K562 (cell line): ENCODE measurements at regions not wholly inside any gene's neighbourhood (a gene's known extent, or its start where the extent isn't known, plus 50 kb on each side); places are given as distances from the start of the nearest gene placed in this dataset.

ENCODE experiments used
- ATAC-seq: fragments of 200-7000 bp; cut with Tn5 transposase; 3 replicates; pipeline ENCODE4 v1.9.1; 2020; ENCODE audit warnings: moderate library complexity
- BruUV-seq: library from RNA; stranded (reverse); fragments of 400-500 nt; replicated peaks from 2 replicates; lab custom pipeline; 2021; lab: Mats Ljungman, UMichigan
- CTCF ChIA-PET: fragments of 300-600 bp; formaldehyde crosslinking; extraction: SDS; loops from one replicate; lab custom pipeline; 2021; ENCODE audit warnings: low intra/inter-chr PET ratio; lab: Yijun Ruan, JAX
- POLR2A ChIA-PET: fragments of 300-600, 350-650 bp; sonication (Branson Sonifier 250); formaldehyde crosslinking; extraction: SDS; loops from one replicate; lab custom pipeline; 2021; ENCODE audit warnings: antibody characterized with exemption, inconsistent platforms; lab: Yijun Ruan, JAX
- DNase-seq, 4 experiments: peaks; one replicate each; pipeline versions ENCODE4 v3.0.0 to v3.0.0-alpha.2; 2011 to 2018; ENCODE audit warnings: low spot score in 3 of 4, mixed read lengths in 3 of 4; ENCODE audit errors: extremely low read depth in 1 of 4
- FAIRE-seq: peaks from 2 replicates; lab custom pipeline; 2011; peaks lifted over from hg19 to GRCh38; lab: Jason Lieb, UNC
- H2AFZ ChIP-seq: 2 replicates; pipeline ENCODE4 v1.6.0; 2011; ENCODE audit warnings: low read depth, low read length, control low read depth, inconsistent platforms
- H3K27ac ChIP-seq: fragments of 200-600 bp; 3 replicates; pipeline ENCODE4 v1.8.0; 2011; ENCODE audit warnings: low read depth, mild to moderate bottlenecking, control low read depth, inconsistent platforms, low read length, moderate library complexity, mixed read lengths; ENCODE audit errors: extremely low read depth
- H3K27me3 ChIP-seq, 2 experiments: fragments of 300-600 bp in 1 of 2; 2 replicates in 1 of 2; 3 replicates in 1 of 2; pipeline versions ENCODE4 v1.6.0 to v1.8.0; 2011; ENCODE audit warnings: inconsistent platforms in 2 of 2, low read length in 2 of 2, mild to moderate bottlenecking in 1 of 2, mixed read lengths in 1 of 2, moderate library complexity in 1 of 2; ENCODE audit not compliant: control insufficient read depth in 2 of 2, insufficient read depth in 2 of 2
- H3K36me3 ChIP-seq: fragments of 300-600 bp; 3 replicates; pipeline ENCODE4 v1.8.0; 2011; ENCODE audit warnings: mild to moderate bottlenecking, low read length, inconsistent platforms; ENCODE audit not compliant: control insufficient read depth, insufficient read depth
- H3K4me1 ChIP-seq, 2 experiments: fragments of 200-600 bp in 1 of 2; replicated peaks in 1 of 2; 2 replicates in 1 of 2; 3 replicates in 1 of 2; pipeline versions ENCODE4 v1.5.1 to v1.8.0; 2011; ENCODE audit warnings: inconsistent platforms in 2 of 2, low read length in 2 of 2, mild to moderate bottlenecking in 1 of 2, mixed read lengths in 1 of 2, moderate library complexity in 1 of 2; ENCODE audit not compliant: control insufficient read depth in 2 of 2, insufficient read depth in 2 of 2
- H3K4me2 ChIP-seq: 2 replicates; pipeline ENCODE4 v1.6.1; 2011; ENCODE audit warnings: low read length, control low read depth, inconsistent platforms, mixed read lengths; ENCODE audit not compliant: insufficient read depth
- H3K4me3 ChIP-seq: fragments of 200-600 bp; sonication (generic), shearing (Covaris generic); 2 replicates; pipeline ENCODE4 v1.5.1; 2016; ENCODE audit warnings: control low read depth, inconsistent platforms
- H3K79me2 ChIP-seq: fragments of 200-600 bp; 3 replicates; pipeline ENCODE4 v1.8.0; 2011; ENCODE audit warnings: low read length, inconsistent platforms; ENCODE audit not compliant: control insufficient read depth, insufficient read depth
- H3K9ac ChIP-seq, 2 experiments: 2 replicates each; pipeline versions ENCODE4 v1.6.0 to v1.6.1; 2011; ENCODE audit warnings: low read depth in 2 of 2, low read length in 2 of 2, control low read depth in 1 of 2, inconsistent platforms in 1 of 2, mild to moderate bottlenecking in 1 of 2, mixed read lengths in 1 of 2; ENCODE audit not compliant: insufficient read depth in 1 of 2
- H3K9me1 ChIP-seq: one replicate; pipeline ENCODE4 v1.6.0; 2011; ENCODE audit warnings: inconsistent platforms, mild to moderate bottlenecking, low read length, moderate library complexity; ENCODE audit not compliant: control insufficient read depth, insufficient read depth
- H3K9me3 ChIP-seq: replicated peaks from 2 replicates; pipeline ENCODE4 v1.5.1; 2011; ENCODE audit warnings: low read depth, low read length, inconsistent platforms; ENCODE audit not compliant: control insufficient read depth, insufficient read depth
- H4K20me1 ChIP-seq: replicated peaks from 2 replicates; pipeline ENCODE4 v1.6.1; 2011; ENCODE audit warnings: low read length, inconsistent platforms, mixed read lengths; ENCODE audit not compliant: control insufficient read depth, insufficient read depth
- DPF2 ChIP-seq: fragments of 450-650 bp; IDR thresholded peaks from 2 replicates; pipeline ENCODE4 v1.6.1; 2016
- HMG20A ChIP-seq: fragments of 450-650 bp; formaldehyde crosslinking; conservative IDR thresholded peaks from 2 replicates; pipeline ENCODE4 v1.4.0; 2020; ENCODE audit warnings: mild to moderate bottlenecking, mixed read lengths
- HNRNPUL1 ChIP-seq: fragments of 200-400 bp; formaldehyde crosslinking; IDR thresholded peaks from 2 replicates; pipeline ENCODE4 v1.6.1; 2017; ENCODE audit warnings: low read length
- MBD2 ChIP-seq: sonication (generic); IDR thresholded peaks from 2 replicates; pipeline ENCODE4 v1.6.1; 2016; ENCODE audit warnings: low read depth, borderline replicate concordance
- MCM3 ChIP-seq: fragments of 450-650 bp; IDR thresholded peaks from 2 replicates; pipeline ENCODE4 v1.6.1; 2016
- NCOR1 ChIP-seq: fragments of 450-650 bp; IDR thresholded peaks from 2 replicates; pipeline ENCODE4 v1.6.1; 2016; ENCODE audit warnings: mild to moderate bottlenecking, moderate library complexity
- NFE2 ChIP-seq: IDR thresholded peaks from 2 replicates; pipeline ENCODE4 v1.6.1; 2014; ENCODE audit warnings: antibody characterized with exemption, low read depth
- NFIX ChIP-seq: fragments of 250-450 bp; sonication (Bioruptor Pico); IDR thresholded peaks from 2 replicates; pipeline ENCODE4 v1.4.0; 2020; ENCODE audit warnings: low read depth, mild to moderate bottlenecking, moderate library complexity
- NRF1 ChIP-seq, 2 experiments: fragments of 450-650 bp; IDR thresholded peaks in 1 of 2; conservative IDR thresholded peaks in 1 of 2; 2 replicates each; pipeline ENCODE4 v1.6.1; 2014; ENCODE audit warnings: mild to moderate bottlenecking in 2 of 2
- PHB ChIP-seq: fragments of 250-450 bp; sonication (Bioruptor Pico); IDR thresholded peaks from 2 replicates; pipeline ENCODE4 v1.5.0; 2021
- PML ChIP-seq: IDR thresholded peaks from 2 replicates; pipeline ENCODE4 v1.6.1; 2012; ENCODE audit warnings: low read length, inconsistent platforms
- RERE ChIP-seq: sonication (generic); formaldehyde crosslinking; IDR thresholded peaks from 2 replicates; pipeline ENCODE4 v1.8.0; 2023; ENCODE audit warnings: missing genetic modification reagents, mild to moderate bottlenecking, borderline replicate concordance
- SRSF1 ChIP-seq: fragments of 200-400 bp; formaldehyde crosslinking; IDR thresholded peaks from 2 replicates; pipeline ENCODE4 v1.6.1; 2017; ENCODE audit warnings: mild to moderate bottlenecking, low read depth, low read length, moderate library complexity
- SRSF9 ChIP-seq: fragments of 200-400 bp; formaldehyde crosslinking; IDR thresholded peaks from 2 replicates; pipeline ENCODE4 v1.6.1; 2017; ENCODE audit warnings: low read depth, low read length, borderline replicate concordance
- ZNF324 ChIP-seq: fragments of 250-450 bp; sonication (Bioruptor Pico); IDR thresholded peaks from 2 replicates; pipeline ENCODE4 v1.4.0; 2020; ENCODE audit warnings: mild to moderate bottlenecking
- ZSCAN32 ChIP-seq: fragments of 450-650 bp; formaldehyde crosslinking; IDR thresholded peaks from 2 replicates; pipeline ENCODE4 v1.4.0; 2020; ENCODE audit warnings: mild to moderate bottlenecking, moderate library complexity
- in situ Hi-C: fragments of 300-500 bp; cut with MboI; formaldehyde crosslinking; loops from 4 replicates; pipeline ENCODE4 v1.15.0; 2018; ENCODE audit warnings: inconsistent platforms, mixed read lengths
- intact Hi-C: fragments of 100-400 bp; cut with micrococcal nuclease; formaldehyde crosslinking; loops from 2 replicates; pipeline ENCODE4 v1.14.2; 2022

GRCh38 chr7:51792796-51793195, 476.2 kb upstream of the COBL start (continued):
- TF ChIP-seq RERE (CRISPR knock-in tag): no peak

GRCh38 chr7:51789489-51789888, 472.9 kb upstream of the COBL start:
- Histone ChIP-seq H2AFZ (no peak overlapping the region), H3K36me3 (no peaks in the 10 kb centered on the region), H3K4me1 (no peaks in the 10 kb centered on the region), H3K9me3 (no peaks in the 10 kb centered on the region), H4K20me1 (no peaks in the 10 kb centered on the region), H3K27me3 (no peaks in the 10 kb centered on the region), H3K4me3 (no peak overlapping the region), H3K79me2 (no peaks in the 10 kb centered on the region), H3K4me2 (no peak overlapping the region), H3K9me1 (no peaks in the 10 kb centered on the region), H3K9ac (no peak overlapping the region), H3K27ac (no peak overlapping the region)
- BruUV-seq: no TSS peak
- intact Hi-C loops (no loop called here), in situ Hi-C loops (no loop called here)
- FAIRE-seq (no peak), DNase-seq (no peak), ATAC-seq (no peak)
- ChIA-PET CTCF (no interaction called here), POLR2A (no interaction called here)
- TF ChIP-seq HNRNPUL1 (no peak), NFIX (no peak), HMG20A (no peak), MBD2 (no peak), NCOR1 (no peak), PML (no peak), NRF1 (conservative IDR thresholded peaks at IDR 0.05 in 1 of 2, IDR thresholded peaks at IDR 0.05 in 1 of 2) (no peak), SRSF1 (no peak), DPF2 (no peak), PHB (CRISPR knock-in tag) (no peak), MCM3 (no peak), SRSF9 (no peak), NFE2 (no peak), ZSCAN32 (CRISPR knock-in tag) (no peak), ZNF324 (CRISPR knock-in tag) (no peak)
